GM18511 (cell line): ENCODE measurements at regions not wholly inside any gene's neighbourhood (a gene's known extent, or its start where the extent isn't known, plus 50 kb on each side); places are given as distances from the start of the nearest gene placed in this dataset.
"Not testable (repeated sequence)": the region's sequence is repeated elsewhere in the genome, so short reads cannot be mapped to it uniquely, and the experiment has no call there.

Source experiments
- ATAC-seq: cut with Tn5 transposase; IDR thresholded peaks from one replicate; pipeline ENCODE4 v1.9.1; 2021; ENCODE audit warnings: mild to moderate bottlenecking, moderate library complexity; ENCODE audit not compliant: unreplicated experiment

DNA sequence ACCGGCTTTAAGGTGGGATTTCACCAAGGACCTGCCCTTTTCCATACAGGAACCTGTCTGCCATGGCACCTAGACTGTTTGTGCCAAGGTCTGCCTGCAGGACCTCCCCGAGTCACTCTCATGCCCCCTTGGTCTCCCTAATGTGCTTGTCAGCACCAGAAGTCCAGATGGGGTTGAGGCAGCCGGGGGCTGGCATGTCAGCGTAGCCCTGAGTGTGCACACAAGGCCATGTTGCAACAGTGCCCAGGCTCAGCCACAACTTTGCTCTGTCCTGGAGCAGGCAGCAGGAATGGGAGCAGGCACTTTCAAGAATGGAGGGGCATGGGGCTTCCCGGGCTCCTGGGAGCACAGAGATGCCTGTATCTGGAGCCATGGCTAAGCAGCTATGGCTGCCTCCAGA, 621.5 kb downstream of the CDH9 start:
- ATAC-seq = no peak

GRCh38 chr5:26415987-26416779, 622.2 kb downstream of the CDH9 start:
- no peak for ATAC-seq

DNA sequence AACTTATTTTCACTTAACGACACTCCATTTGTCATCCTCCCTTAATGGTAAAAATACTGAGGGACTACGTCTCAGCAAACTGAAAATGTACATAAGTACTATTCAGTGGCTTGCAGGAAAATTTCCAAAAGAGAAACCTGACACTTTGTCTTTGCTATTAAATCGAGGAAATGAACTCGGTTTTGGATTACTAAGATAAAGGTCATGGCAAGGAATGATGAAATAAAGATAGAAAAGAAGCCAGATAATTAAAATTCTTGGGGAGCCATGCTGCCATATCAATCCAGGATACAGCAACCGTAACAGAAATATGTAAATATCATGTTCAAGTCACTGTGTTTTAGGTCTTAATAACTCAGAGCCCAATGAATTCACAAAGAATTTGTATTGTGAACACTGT, 647.8 kb downstream of the CDH9 start:
- ATAC-seq = no peak

- ATAC-seq = no peak
These were observed 649.4 kb downstream of the CDH9 start for GRCh38 chr5:26388976-26389375.

DNA sequence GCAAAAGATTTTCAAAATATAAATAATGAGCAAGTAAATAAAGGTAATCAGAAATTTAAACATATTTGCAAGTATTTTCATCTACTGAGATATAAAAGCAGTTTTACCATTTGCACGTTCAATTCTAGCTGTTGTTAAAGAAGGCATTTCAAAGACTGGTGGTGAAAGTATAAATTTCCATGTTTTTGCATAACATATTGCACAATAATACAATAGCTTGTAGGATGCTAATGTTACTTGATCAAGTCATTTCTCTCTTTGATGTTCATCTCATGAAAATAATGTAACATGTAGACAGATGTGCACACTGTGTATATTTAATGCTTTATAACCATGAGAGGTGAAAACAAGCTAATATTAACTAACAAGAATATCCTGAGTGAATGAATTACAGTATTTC, 651.9 kb downstream of the CDH9 start:
- no peak for ATAC-seq

DNA sequence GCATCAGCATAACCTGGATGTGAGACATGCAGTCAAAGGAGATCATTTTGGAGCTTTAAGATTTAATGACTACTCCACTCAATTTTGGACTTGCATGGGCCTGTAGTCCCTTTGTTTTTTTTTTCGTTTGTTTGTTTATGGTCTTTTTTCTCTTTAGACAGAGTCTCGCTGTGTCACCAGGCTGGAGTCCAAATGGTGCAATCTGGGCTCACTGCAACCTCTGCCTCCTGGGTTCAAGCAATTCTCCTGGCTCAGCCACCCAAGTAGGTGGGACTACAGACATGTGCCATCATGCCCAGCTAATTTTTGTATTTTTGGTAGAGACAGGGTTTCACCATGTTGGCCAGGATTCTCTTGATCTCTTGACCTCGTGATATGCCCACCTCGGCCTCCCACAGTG, 673.8 kb downstream of the CDH9 start:
- ATAC-seq = not testable (repeated sequence)

- ATAC-seq = no peak
These were observed 694.5 kb downstream of the CDH9 start for GRCh38 chr5:26343801-26344325.

DNA sequence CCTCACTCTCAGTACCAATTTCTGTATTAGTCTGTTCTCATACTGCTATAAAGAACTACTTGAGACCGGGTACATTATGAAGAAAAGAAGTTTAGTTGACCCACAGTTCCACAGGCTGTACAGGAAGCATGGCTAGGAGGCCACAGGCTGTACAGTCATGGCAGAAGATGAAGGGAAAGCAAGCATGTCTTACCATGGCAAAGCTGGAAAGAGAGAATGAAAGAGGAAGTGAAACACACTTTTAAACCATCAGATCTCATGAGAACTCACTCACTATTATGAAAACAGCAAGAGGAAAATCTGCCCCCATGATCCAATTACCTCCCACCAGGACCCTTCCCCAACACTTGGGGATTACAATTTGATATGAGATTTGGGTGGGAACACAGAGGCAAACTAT, 698.8 kb downstream of the CDH9 start:
- ATAC-seq = no peak

GRCh38 chr5:26329562-26330189, 708.7 kb downstream of the CDH9 start:
- no peak for ATAC-seq

DNA sequence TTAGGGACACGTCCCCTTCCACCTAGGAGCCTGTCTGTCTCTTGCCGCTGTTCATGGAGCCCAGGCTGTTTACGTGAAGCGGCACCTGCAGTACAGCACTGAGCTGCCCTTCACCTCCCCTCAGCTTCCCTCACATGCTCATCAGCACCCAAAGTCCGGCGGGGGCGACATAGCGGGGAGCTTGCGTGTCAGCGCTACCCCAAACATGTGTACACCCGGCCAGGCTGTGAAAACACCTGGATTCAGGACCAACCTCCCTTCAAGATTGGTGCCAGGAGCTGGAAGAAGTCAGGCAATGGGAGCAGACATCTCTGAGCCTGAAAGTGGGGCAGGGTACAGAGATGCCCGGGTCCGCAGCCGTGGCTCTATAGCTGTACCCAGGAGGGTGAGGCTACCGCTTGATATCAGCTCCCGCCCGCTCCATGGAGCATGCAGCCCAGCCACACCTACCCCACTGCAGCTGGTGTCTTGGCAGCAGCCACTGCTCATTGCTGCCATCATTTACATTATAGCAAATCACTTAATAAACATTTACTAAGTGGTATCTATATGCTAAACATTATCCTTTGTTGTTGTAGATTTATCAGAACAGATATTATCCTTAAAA, 712.1 kb downstream of the CDH9 start:
- ATAC-seq = no peak

- not testable (repeated sequence) for ATAC-seq
These were observed 713.0 kb downstream of the CDH9 start for GRCh38 chr5:26325432-26325831.

DNA sequence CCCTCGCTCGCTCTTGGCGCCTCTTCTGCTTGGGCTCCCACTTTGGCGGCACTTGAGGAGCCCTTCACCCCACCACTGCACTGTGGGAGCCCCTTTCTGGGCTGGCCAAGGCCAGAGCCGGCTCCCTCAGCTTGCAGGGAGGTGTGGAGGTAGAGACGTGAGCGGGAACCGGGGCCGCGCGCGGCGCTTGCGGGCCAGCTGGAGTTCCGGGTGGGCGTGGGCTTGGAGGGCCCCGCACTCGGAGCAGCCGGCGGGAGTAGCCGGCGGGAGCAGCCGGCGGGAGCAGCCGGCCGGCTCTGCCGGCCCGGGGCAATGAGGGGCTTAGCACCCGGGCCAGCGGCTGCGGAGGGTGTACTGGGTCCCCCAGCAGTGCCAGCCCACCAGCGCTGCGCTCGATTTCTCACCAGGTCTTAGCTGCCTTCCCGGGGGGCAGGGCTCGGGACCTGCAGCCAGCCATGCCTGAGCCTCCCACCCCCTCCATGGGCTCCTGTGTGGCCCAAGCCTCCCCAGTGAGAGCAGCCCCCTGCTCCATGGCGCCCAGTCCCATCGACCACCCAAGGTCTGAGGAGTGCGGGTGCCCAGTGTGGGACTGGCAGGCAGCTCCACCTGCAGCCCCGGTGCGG, 714.0 kb downstream of the CDH9 start:
- not testable (repeated sequence) for ATAC-seq

DNA sequence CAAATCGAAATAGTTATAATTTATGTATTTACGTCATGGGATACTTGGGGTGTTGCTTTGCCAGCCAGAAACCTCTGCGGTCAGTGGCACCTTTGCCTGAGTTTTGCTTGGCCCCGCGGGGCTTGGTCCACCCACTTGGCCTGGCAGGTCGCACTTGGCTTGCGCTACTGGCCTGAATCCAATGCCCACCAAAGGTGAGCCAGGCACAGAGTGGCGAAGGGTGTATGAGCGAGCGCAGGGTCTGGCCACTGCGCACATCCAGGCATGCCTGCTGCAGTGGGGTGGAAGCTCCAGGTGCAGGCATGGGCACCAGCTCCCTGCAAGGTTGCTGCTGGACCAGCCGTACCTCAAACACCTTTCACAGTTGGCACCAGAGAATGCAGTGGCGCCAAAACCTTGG, 714.6 kb downstream of the CDH9 start:
- no peak for ATAC-seq

- no peak for ATAC-seq
These were observed 717.1 kb downstream of the CDH9 start for GRCh38 chr5:26321278-26321677.

- ATAC-seq = no peak
These were observed 728.0 kb downstream of the CDH9 start for GRCh38 chr5:26310415-26310814.

DNA sequence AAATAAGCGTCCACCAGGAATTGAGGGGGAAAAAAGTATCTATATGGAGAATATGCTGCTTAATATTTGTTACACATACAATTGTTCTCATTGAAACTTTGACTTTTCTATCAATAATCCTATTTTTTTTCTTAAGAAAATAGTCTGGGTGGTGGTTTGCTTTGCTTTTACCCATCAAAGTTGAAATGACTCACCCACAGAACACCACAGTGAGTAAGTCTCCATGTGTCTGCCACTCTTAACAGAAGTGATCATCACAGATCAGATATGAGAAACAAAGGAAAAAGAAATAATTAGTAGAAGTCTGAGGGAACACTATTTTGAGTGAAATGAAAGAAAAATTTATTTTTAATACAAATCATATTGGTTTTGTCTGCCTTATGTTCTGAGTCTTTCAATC, 742.8 kb downstream of the CDH9 start:
- ATAC-seq = no peak

GRCh38 chr5:26282190-26282589, 756.2 kb downstream of the CDH9 start:
- ATAC-seq = no peak

DNA sequence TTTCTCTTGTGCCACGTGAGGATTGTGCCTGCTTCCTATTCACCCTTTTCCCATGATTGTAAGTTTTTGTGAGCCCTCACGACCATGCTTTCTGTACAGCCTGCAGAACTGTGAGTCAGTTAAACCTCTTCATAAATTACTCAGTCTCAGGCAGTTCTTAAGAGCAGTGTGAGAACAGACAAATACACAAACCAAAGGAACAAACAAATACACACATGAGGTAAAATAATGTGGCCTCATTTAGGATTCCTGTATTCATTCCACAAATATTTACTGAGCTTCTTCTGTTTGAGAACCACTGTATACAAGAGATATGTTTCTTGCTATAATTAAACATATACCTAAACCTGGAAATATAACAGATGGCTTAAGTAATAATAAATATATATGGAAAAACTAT, 760.3 kb downstream of the CDH9 start:
- no peak for ATAC-seq

- no peak for ATAC-seq
These were observed 779.3 kb downstream of the CDH9 start for GRCh38 chr5:26259081-26259480.

DNA sequence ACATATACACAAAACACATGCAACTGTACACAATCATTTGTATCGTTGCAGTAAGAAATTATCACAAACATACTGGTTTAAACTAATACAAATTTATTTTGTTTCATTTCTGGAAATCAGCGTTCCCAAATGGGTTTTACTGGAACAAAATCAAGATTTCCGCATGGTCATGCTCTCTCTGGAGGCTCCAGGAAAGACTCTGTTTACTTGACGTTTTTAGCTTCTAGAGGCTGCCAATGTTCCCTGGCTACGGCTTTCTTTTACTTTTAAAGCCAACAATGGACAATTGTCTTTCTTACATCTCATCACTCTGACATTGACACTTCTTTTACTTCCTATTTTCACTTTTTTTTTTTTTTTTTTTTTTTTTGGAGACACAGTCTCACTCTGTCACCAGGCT, 793.1 kb downstream of the CDH9 start:
- no peak for ATAC-seq

- ATAC-seq = no peak
These were observed 798.8 kb downstream of the CDH9 start for GRCh38 chr5:26239588-26239987.

GRCh38 chr5:26237489-26237888, 800.9 kb downstream of the CDH9 start:
- no peak for ATAC-seq
